ENCODE measurements at regions not wholly inside any gene's neighbourhood (a gene's known extent, or its start where the extent isn't known, plus 50 kb on each side); places are given as distances from the start of the nearest gene placed in this dataset.

DNA sequence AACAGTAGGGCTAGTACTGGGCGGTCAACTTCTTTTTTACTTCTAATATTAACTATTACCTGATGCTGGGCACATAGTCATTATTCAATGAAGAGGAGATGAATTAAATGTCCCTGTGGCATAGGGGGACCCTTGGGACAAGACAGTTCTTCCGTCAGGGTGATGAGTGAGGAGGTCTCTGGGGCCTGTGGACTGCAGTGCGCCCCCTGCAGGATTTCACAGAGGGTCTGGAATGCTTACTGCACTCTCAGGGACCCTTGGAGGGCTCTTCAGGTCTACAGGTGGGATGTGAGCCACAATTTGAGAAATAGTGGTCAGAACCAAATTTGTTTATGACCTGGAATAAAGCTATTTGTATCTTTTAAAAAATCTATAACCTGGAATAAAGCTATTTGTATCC is 149.4 kb downstream of the FAM78B start:
- intact Hi-C loops (cut with DNase I) = no loop called here
- TF ChIP-seq, protein P1, sequence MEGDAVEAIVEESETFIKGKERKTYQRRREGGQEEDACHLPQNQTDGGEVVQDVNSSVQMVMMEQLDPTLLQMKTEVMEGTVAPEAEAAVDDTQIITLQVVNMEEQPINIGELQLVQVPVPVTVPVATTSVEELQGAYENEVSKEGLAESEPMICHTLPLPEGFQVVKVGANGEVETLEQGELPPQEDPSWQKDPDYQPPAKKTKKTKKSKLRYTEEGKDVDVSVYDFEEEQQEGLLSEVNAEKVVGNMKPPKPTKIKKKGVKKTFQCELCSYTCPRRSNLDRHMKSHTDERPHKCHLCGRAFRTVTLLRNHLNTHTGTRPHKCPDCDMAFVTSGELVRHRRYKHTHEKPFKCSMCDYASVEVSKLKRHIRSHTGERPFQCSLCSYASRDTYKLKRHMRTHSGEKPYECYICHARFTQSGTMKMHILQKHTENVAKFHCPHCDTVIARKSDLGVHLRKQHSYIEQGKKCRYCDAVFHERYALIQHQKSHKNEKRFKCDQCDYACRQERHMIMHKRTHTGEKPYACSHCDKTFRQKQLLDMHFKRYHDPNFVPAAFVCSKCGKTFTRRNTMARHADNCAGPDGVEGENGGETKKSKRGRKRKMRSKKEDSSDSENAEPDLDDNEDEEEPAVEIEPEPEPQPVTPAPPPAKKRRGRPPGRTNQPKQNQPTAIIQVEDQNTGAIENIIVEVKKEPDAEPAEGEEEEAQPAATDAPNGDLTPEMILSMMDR (IDR thresholded peaks at IDR 0.05) = peak in 1 of 12 donors; percentile 17
- no peak for TF ChIP-seq POLR2A (IDR thresholded peaks at IDR 0.05)
- H3K4me3 ChIP-seq = no peak overlapping the region
- H3K4me1 ChIP-seq = peaks cover 0 to 5% (median 0%) of the 10 kb centered on the region in 12 donors
- WGBS, 4 donors = 37 to 51% (median 43%) methylated on average over 3 of the region's 3 CpGs
- peaks cover 0 to 5% (median 0%) of the 10 kb centered on the region in 9 donors for H3K27me3 ChIP-seq
- DNase-seq (no peak), ATAC-seq (no peak)
- H3K36me3 ChIP-seq = no peaks in the 10 kb centered on the region
- H3K27ac ChIP-seq = no peak overlapping the region
- no peaks in the 10 kb centered on the region for H3K9me3 ChIP-seq

All from heart left ventricle (tissue), 16 donors.